ENCODE measurements at regions not wholly inside any gene's neighbourhood (a gene's known extent, or its start where the extent isn't known, plus 50 kb on each side); places are given as distances from the start of the nearest gene placed in this dataset.

DNA sequence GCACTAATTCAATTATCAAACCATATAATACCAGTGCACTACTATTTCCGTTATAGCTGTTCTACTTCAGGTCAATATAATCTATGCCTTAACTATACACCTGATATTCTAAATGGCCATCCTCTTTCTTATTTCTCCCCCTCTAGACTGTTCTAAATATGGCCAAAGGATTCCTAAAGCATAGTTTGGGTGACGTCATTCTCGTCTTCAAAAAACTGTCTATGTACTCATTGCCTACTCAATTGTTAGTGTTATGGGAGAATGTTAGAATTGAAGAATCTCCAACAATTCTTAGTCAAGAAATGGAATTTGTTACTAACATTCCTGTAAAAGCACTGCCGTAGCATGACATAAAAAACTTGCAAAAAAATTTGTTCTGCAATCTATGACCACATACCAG, 431.1 kb upstream of the ANO3 start:
- TF ChIP-seq EZH2 (IDR thresholded peaks at IDR 0.05; ENCODE audit: low read length) = no peak
- TF ChIP-seq, protein P1, sequence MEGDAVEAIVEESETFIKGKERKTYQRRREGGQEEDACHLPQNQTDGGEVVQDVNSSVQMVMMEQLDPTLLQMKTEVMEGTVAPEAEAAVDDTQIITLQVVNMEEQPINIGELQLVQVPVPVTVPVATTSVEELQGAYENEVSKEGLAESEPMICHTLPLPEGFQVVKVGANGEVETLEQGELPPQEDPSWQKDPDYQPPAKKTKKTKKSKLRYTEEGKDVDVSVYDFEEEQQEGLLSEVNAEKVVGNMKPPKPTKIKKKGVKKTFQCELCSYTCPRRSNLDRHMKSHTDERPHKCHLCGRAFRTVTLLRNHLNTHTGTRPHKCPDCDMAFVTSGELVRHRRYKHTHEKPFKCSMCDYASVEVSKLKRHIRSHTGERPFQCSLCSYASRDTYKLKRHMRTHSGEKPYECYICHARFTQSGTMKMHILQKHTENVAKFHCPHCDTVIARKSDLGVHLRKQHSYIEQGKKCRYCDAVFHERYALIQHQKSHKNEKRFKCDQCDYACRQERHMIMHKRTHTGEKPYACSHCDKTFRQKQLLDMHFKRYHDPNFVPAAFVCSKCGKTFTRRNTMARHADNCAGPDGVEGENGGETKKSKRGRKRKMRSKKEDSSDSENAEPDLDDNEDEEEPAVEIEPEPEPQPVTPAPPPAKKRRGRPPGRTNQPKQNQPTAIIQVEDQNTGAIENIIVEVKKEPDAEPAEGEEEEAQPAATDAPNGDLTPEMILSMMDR (optimal IDR thresholded peaks at IDR 0.05 in 1 of 3, IDR thresholded peaks at IDR 0.05 in 1 of 3, conservative IDR thresholded peaks at IDR 0.05 in 1 of 3; ENCODE audit: extremely low read depth in 1 of 3, insufficient read depth in 2 of 3, low read length in 3 of 3) = no peak

Data from keratinocyte (primary cell).